H1 (cell line): ENCODE measurements at regions not wholly inside any gene's neighbourhood (a gene's known extent, or its start where the extent isn't known, plus 50 kb on each side); places are given as distances from the start of the nearest gene placed in this dataset.

Experiments used
- CTCF ChIP-seq, 3 experiments: IDR thresholded peaks; 1 replicate in 2 of 3; 2 replicates in 1 of 3; pipeline versions ENCODE4 v1.5.1 to v1.6.1; 2011; ENCODE audit warnings: low read length in 3 of 3, mild to moderate bottlenecking in 3 of 3, inconsistent platforms in 2 of 3, low read depth in 1 of 3, moderate library complexity in 1 of 3; ENCODE audit not compliant: insufficient read depth in 1 of 3; ENCODE audit errors: control extremely low read depth in 1 of 3
- EZH2 ChIP-seq: fragments of 200-600 bp; sonication (generic); IDR thresholded peaks from 2 replicates; pipeline ENCODE4 v1.7.1; 2012; ENCODE audit warnings: low read depth, mild to moderate bottlenecking, moderate library complexity, low read length, inconsistent platforms; ENCODE audit not compliant: severe bottlenecking
- KDM4A ChIP-seq: IDR thresholded peaks from one replicate; pipeline ENCODE4 v1.7.1; 2012; ENCODE audit warnings: low read depth, mild to moderate bottlenecking, moderate library complexity, low read length, inconsistent platforms; ENCODE audit not compliant: severe bottlenecking
- MAFK ChIP-seq: IDR thresholded peaks from 2 replicates; pipeline ENCODE4 v1.6.1; 2012; ENCODE audit warnings: low read depth, mild to moderate bottlenecking, improper control_type of control experiment, low read length
- MAX ChIP-seq: IDR thresholded peaks from 2 replicates; pipeline ENCODE4 v1.6.1; 2012; ENCODE audit warnings: inconsistent platforms
- PHF8 ChIP-seq: fragments of 200-600 bp; sonication (generic); conservative IDR thresholded peaks from 2 replicates; pipeline ENCODE4 v1.7.1; 2012; ENCODE audit warnings: low read depth, mild to moderate bottlenecking, inconsistent platforms, low read length, moderate library complexity
- SIN3A ChIP-seq, 2 experiments: IDR thresholded peaks in 1 of 2; conservative IDR thresholded peaks in 1 of 2; 2 replicates each; pipeline ENCODE4 v1.6.1; 2011 to 2012; ENCODE audit warnings: low read length in 2 of 2, improper control_type of control experiment in 1 of 2, low read depth in 1 of 2, mild to moderate bottlenecking in 1 of 2
- SIX5 ChIP-seq: IDR thresholded peaks from 2 replicates; pipeline ENCODE4 v1.6.1; 2011; ENCODE audit warnings: mild to moderate bottlenecking, low read depth, low read length
- YY1 ChIP-seq: IDR thresholded peaks from 2 replicates; pipeline ENCODE4 v1.6.1; 2011; ENCODE audit warnings: low read depth, mild to moderate bottlenecking, low read length
- ZNF274 ChIP-seq: IDR thresholded peaks from 2 replicates; pipeline ENCODE4 v1.7.0; 2012; ENCODE audit warnings: low read length, borderline replicate concordance; ENCODE audit errors: extremely low read depth

DNA sequence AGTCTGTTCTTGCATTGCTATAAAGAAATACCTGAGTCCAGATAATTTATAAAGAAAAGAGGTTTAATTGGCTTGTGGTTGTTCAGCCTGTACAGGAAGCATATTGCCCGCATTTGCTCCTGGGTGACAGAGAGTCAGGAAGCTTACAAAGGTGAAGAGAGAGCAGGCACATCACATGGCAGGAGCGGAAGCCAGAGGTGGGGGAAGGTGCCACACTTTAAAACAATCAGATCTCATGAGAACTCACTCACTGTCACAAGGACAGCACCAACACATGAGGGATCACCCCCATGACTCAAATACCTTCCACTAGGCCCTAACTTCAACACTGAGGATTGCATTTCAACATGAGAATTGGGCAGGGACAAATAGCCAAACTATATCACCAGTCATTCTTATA lies 124.8 kb upstream of the COL5A2 start:
- TF ChIP-seq MAX (no peak), ZNF274 (no peak), KDM4A (no peak), SIX5 (no peak), CTCF (IDR thresholded peaks at IDR 0.05; ENCODE audit: control extremely low read depth in 1 of 3, insufficient read depth in 1 of 3, low read depth in 1 of 3, low read length in 3 of 3) (no peak), EZH2 (no peak), SIN3A (conservative IDR thresholded peaks at IDR 0.05 in 1 of 2, IDR thresholded peaks at IDR 0.05 in 1 of 2; ENCODE audit: low read depth in 1 of 2, low read length in 2 of 2) (no peak), YY1 (no peak), MAFK (no peak), PHF8 (no peak)
